HAP-1 (cell line): ENCODE measurements at regions not wholly inside any gene's neighbourhood (a gene's known extent, or its start where the extent isn't known, plus 50 kb on each side); places are given as distances from the start of the nearest gene placed in this dataset.

Experiments used
- DNase-seq, 2 experiments: peaks; one replicate each; pipeline ENCODE4 v3.0.0-alpha.2; 2016 to 2020; ENCODE audit warnings: low spot score in 2 of 2
- H3K27me3 ChIP-seq: fragments of 250-450 bp; sonication (Bioruptor Pico); 2 replicates; pipeline ENCODE4 v1.5.1; 2020; ENCODE audit warnings: low read depth, mild to moderate bottlenecking, moderate library complexity
- H3K36me3 ChIP-seq: fragments of 250-450 bp; sonication (Bioruptor Pico); replicated peaks from 2 replicates; pipeline ENCODE4 v1.5.1; 2020; ENCODE audit warnings: mild to moderate bottlenecking
- H3K4me1 ChIP-seq: fragments of 250-450 bp; sonication (Bioruptor Pico); 2 replicates; pipeline ENCODE4 v1.5.1; 2020; ENCODE audit warnings: mild to moderate bottlenecking
- H3K4me3 ChIP-seq: fragments of 250-450 bp; sonication (Bioruptor Pico); 2 replicates; pipeline ENCODE4 v1.5.1; 2020; ENCODE audit warnings: mild to moderate bottlenecking, moderate library complexity
- H3K9me3 ChIP-seq: fragments of 250-450 bp; sonication (Bioruptor Pico); 2 replicates; pipeline ENCODE4 v1.5.1; 2020; ENCODE audit warnings: mild to moderate bottlenecking, moderate library complexity
- in situ Hi-C: fragments of 300-500 bp; cut with MboI; formaldehyde crosslinking; loops from 3 replicates; pipeline ENCODE4 v1.14.3; 2020; ENCODE audit warnings: low sequenced_read_pairs, inconsistent platforms, mixed read lengths

- in situ Hi-C loops, result loop anchor here (25.0 kb wide), 1 partner anchor 100 kb away; no protein-coding TSS in a partner anchor
- H3K9me3 ChIP-seq, result no peaks in the 10 kb centered on the region; the same call in 1 of the 2 replicates
- no peaks in the 10 kb centered on the region for H3K36me3 ChIP-seq
- H3K4me3 ChIP-seq, result no peak overlapping the region
- no peak for DNase-seq
- no peaks in the 10 kb centered on the region for H3K27me3 ChIP-seq
- no peaks in the 10 kb centered on the region for H3K4me1 ChIP-seq
These were observed 102.1 kb upstream of the SIAH1 start for GRCh38 chr16:48487287-48487686.

GRCh38 chr16:48481772-48482171, 96.6 kb upstream of the SIAH1 start:
- H3K9me3 ChIP-seq, result no peaks in the 10 kb centered on the region; the same call in 1 of the 2 replicates
- no peak for DNase-seq
- H3K4me1 ChIP-seq, result no peaks in the 10 kb centered on the region
- H3K27me3 ChIP-seq, result no peaks in the 10 kb centered on the region
- no peaks in the 10 kb centered on the region for H3K36me3 ChIP-seq
- no peak overlapping the region for H3K4me3 ChIP-seq
- in situ Hi-C loops, result loop anchor here (25.0 kb wide), 1 partner anchor 106 kb away; no protein-coding TSS in a partner anchor

DNA sequence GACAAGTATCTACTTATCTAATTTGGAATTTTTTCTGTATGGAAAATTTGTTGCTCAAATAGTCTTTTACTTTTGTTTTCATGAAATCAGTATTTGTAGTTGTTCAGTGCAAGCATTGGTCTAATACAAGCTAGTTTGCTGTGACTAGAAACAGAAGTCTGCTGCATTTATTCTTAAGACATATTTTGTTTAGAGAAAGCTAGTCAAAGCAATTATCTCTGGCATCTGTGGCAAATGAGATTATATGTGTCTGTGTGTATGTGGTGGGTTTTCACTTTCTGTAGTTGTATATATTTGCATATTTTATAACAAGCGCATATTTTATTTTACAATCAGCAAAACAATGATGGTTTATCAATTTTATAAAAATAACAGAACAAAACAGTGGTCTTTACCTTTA, 96.0 kb upstream of the SIAH1 start:
- no peaks in the 10 kb centered on the region for H3K36me3 ChIP-seq
- in situ Hi-C loops, result loop anchor here (25.0 kb wide), 1 partner anchor 106 kb away; no protein-coding TSS in a partner anchor
- no peak for DNase-seq
- no peaks in the 10 kb centered on the region; the same call in 1 of the 2 replicates for H3K9me3 ChIP-seq
- no peaks in the 10 kb centered on the region for H3K4me1 ChIP-seq
- H3K4me3 ChIP-seq, result no peak overlapping the region
- H3K27me3 ChIP-seq, result no peaks in the 10 kb centered on the region

DNA sequence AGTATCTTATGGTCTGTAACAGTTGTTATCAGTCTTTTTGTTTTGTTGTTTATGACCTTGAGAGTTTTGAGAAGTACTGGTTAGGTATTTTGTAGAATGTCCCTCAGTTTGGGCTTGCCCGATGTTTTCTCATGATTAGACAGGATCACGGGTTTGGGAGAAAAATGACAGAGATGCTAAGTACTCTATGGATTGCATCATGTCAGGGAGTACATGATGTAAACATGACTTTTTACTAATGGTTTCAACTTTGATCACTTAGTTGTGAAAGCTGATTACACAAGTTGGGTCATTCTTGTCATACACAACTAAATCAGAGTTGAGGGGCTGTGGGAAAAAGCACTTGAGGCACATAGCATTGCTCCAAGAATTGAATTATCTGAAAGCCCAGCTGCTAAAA, 94.7 kb upstream of the SIAH1 start:
- DNase-seq, result no peak
- in situ Hi-C loops, result loop anchor here (25.0 kb wide), 1 partner anchor 107 kb away; no protein-coding TSS in a partner anchor
- Histone ChIP-seq H3K4me1 (no peaks in the 10 kb centered on the region), H3K9me3 (no peaks in the 10 kb centered on the region; the same call in 1 of the 2 replicates), H3K36me3 (no peaks in the 10 kb centered on the region), H3K27me3 (no peaks in the 10 kb centered on the region), H3K4me3 (no peak overlapping the region)

GRCh38 chr16:48479329-48479728, 94.1 kb upstream of the SIAH1 start:
- no peaks in the 10 kb centered on the region for H3K27me3 ChIP-seq
- H3K9me3 ChIP-seq, result no peaks in the 10 kb centered on the region; the same call in 1 of the 2 replicates
- no peaks in the 10 kb centered on the region for H3K4me1 ChIP-seq
- in situ Hi-C loops, result loop anchor here (25.0 kb wide), 1 partner anchor 108 kb away; no protein-coding TSS in a partner anchor
- no peaks in the 10 kb centered on the region for H3K36me3 ChIP-seq
- no peak overlapping the region for H3K4me3 ChIP-seq
- no peak for DNase-seq

DNA sequence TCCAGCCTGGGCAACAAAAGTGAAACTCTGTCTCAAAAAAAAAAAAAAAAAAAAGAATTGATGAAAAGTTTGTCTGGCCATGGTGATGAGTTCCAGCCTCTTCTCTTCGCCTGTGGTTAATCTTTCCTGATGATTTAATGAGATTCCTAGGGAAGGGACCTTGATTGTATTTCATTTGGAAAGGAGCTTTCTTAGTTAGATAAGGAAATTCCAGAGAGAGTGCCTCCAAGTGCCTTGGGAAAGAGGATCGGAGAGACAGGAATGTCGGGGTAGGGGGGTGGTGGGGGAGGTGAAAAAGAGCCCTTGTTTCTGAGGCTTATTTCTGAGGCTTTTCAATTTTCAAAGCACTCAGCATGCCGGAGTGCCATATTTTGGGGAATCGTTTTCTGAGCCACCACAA, 93.2 kb upstream of the SIAH1 start:
- H3K27me3 ChIP-seq, result no peaks in the 10 kb centered on the region
- H3K9me3 ChIP-seq, result no peaks in the 10 kb centered on the region
- in situ Hi-C loops, result loop anchor here (25.0 kb wide), 1 partner anchor 109 kb away; no protein-coding TSS in a partner anchor
- H3K36me3 ChIP-seq, result no peaks in the 10 kb centered on the region
- H3K4me1 ChIP-seq, result no peaks in the 10 kb centered on the region
- no peak overlapping the region for H3K4me3 ChIP-seq
- DNase-seq, result no peak

GRCh38 chr16:48471435-48471834, 86.2 kb upstream of the SIAH1 start:
- DNase-seq, result no peak
- Histone ChIP-seq H3K36me3 (no peaks in the 10 kb centered on the region), H3K9me3 (no peaks in the 10 kb centered on the region), H3K4me3 (no peak overlapping the region), H3K27me3 (peaks cover 5% of the 10 kb centered on the region; the same call in 1 of the 2 replicates), H3K4me1 (no peaks in the 10 kb centered on the region)
- in situ Hi-C loops, result no loop called here

DNA sequence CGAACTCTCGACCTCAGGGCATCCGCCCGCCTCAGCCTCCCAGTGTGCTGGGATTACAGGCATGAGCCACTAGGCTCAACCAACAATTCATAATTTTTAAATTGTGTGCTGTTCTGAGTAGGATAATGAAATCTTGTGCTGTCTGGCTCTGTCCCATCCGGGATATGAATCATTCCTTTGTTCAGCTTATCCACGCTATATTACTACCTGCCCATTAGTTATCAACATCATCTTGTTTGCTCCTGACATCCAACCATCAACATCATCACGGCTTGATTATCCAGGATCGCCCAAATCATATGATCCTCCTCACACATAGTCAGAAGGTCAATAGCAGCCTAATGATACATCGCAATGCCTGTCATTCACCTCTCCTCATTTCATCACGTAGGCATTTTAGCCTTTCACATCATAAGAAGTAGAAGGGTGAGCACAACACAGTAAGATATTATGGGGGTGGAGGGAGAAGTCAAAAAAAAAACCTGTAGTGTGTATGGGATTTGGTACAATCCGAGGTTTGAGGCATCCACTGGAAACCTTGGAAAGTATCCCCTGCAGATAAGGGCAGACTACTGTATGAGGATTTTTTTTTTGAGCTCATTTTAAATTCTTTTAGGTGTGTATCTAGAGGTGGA, 77.0 kb upstream of the SIAH1 start:
- no peaks in the 10 kb centered on the region for H3K4me1 ChIP-seq
- no peaks in the 10 kb centered on the region for H3K9me3 ChIP-seq
- H3K4me3 ChIP-seq, result no peak overlapping the region
- no peak for DNase-seq
- H3K36me3 ChIP-seq, result no peaks in the 10 kb centered on the region
- in situ Hi-C loops, result no loop called here
- no peaks in the 10 kb centered on the region for H3K27me3 ChIP-seq

DNA sequence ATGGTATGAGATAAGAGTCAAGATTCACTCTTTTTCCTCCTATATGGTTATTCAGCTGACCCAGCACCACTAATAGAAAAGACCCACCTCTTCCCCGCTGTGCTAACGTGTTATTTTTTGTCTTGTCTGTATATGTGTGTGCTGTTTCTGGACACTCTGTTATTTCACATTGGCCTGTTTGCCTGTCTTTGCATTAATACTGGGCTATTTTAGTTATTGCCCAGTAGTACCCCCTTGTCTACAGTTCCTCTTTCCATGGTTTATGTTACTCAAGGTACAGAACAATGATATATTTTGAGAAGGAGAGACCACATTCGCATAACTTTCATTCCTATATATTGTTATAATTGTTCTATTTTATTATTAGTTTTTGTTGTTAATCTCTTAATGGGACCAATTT, 74.0 kb upstream of the SIAH1 start:
- Histone ChIP-seq H3K36me3 (no peaks in the 10 kb centered on the region), H3K27me3 (no peaks in the 10 kb centered on the region), H3K4me3 (no peak overlapping the region), H3K4me1 (no peaks in the 10 kb centered on the region), H3K9me3 (no peaks in the 10 kb centered on the region)
- DNase-seq, result no peak
- in situ Hi-C loops, result no loop called here

- Histone ChIP-seq H3K27me3 (no peaks in the 10 kb centered on the region), H3K9me3 (no peaks in the 10 kb centered on the region), H3K4me1 (no peaks in the 10 kb centered on the region), H3K4me3 (no peak overlapping the region), H3K36me3 (no peaks in the 10 kb centered on the region)
- DNase-seq, result no peak
- in situ Hi-C loops, result no loop called here
These were observed 68.8 kb upstream of the SIAH1 start for GRCh38 chr16:48454051-48454450.

- Histone ChIP-seq H3K9me3 (no peaks in the 10 kb centered on the region), H3K4me1 (no peaks in the 10 kb centered on the region), H3K36me3 (no peaks in the 10 kb centered on the region), H3K27me3 (no peaks in the 10 kb centered on the region), H3K4me3 (no peak overlapping the region)
- in situ Hi-C loops, result no loop called here
- no peak for DNase-seq
These were observed 68.0 kb upstream of the SIAH1 start for GRCh38 chr16:48452991-48453760.

- no peak overlapping the region for H3K4me3 ChIP-seq
- no peaks in the 10 kb centered on the region for H3K4me1 ChIP-seq
- DNase-seq, result no peak
- in situ Hi-C loops, result no loop called here
- H3K36me3 ChIP-seq, result no peaks in the 10 kb centered on the region
- no peaks in the 10 kb centered on the region for H3K27me3 ChIP-seq
- no peaks in the 10 kb centered on the region for H3K9me3 ChIP-seq
These were observed 66.1 kb upstream of the SIAH1 start for GRCh38 chr16:48451323-48451722.

DNA sequence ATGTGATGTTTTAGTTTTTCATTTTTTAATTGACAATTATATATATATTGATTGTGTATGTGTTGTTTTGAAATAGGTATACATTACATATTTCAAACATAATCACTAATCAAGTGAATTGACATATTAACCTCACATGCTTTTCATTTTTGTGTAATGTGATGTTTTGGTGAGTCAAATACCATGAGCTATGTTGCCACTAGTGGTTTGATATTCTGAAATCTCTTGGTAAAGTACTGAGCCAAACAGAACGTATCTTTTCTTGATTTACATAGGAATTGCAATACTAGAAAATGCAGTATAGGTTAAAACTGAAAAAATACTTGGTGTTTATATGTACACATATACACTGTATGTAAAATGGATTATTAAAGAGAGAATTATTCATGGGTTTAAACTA, 65.2 kb upstream of the SIAH1 start:
- no peak for DNase-seq
- no peaks in the 10 kb centered on the region for H3K36me3 ChIP-seq
- H3K9me3 ChIP-seq, result no peaks in the 10 kb centered on the region
- no peak overlapping the region for H3K4me3 ChIP-seq
- in situ Hi-C loops, result no loop called here
- no peaks in the 10 kb centered on the region for H3K4me1 ChIP-seq
- H3K27me3 ChIP-seq, result no peaks in the 10 kb centered on the region

GRCh38 chr16:48448841-48449481, 63.7 kb upstream of the SIAH1 start:
- Histone ChIP-seq H3K9me3 (no peaks in the 10 kb centered on the region), H3K27me3 (no peaks in the 10 kb centered on the region), H3K4me1 (no peaks in the 10 kb centered on the region), H3K4me3 (no peak overlapping the region), H3K36me3 (no peaks in the 10 kb centered on the region)
- no peak for DNase-seq
- in situ Hi-C loops, result no loop called here
